ENCODE measurements at regions not wholly inside any gene's neighbourhood (a gene's known extent, or its start where the extent isn't known, plus 50 kb on each side); places are given as distances from the start of the nearest gene placed in this dataset.

DNA sequence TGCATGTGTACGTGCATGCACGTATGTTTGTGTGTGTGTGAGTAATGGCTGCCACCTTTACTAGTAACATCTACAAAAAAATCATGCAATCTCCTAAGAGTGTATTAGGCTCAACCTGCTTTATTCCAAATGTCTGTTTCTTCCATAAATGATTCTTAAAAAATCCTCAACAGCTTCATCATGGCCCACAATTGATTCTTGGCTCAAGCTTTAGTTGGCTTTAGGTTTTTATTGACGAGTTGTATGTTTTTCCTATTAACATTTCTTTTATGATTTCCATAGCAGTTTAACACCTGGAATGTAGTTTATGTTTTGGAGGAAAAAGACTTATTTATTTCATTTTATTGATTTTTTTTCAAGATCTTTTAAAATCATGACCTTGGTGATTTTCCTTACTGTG, 121.9 kb upstream of the RAB18 start:
- DNase-seq (ENCODE audit: low read depth, low spot score), result no peak
- Histone ChIP-seq H3K79me2 (ENCODE audit: control insufficient read depth, insufficient read depth, low read length) (no peaks in the 10 kb centered on the region), H3K4me1 (ENCODE audit: control insufficient read depth, insufficient read depth, low read length) (no peaks in the 10 kb centered on the region), H3K4me3 (no peak overlapping the region), H3K27ac (ENCODE audit: control insufficient read depth, insufficient read depth) (no peak overlapping the region), H3K4me2 (ENCODE audit: control insufficient read depth, insufficient read depth) (no peak overlapping the region), H3K9me3 (replicated peaks; ENCODE audit: control insufficient read depth, insufficient read depth, low read length) (no peaks in the 10 kb centered on the region), H3K27me3 (replicated peaks in 1 of 2; ENCODE audit: control insufficient read depth in 2 of 2, insufficient read depth in 2 of 2, low read length in 1 of 2) (no peaks in the 10 kb centered on the region), H3K9ac (ENCODE audit: control insufficient read depth, insufficient read depth, low read length) (no peak overlapping the region), H2AFZ (ENCODE audit: control insufficient read depth, low read depth, low read length) (no peak overlapping the region), H4K20me1 (ENCODE audit: control insufficient read depth, insufficient read depth) (no peaks in the 10 kb centered on the region), H3K36me3 (ENCODE audit: control insufficient read depth in 2 of 2, insufficient read depth in 2 of 2, low read length in 1 of 2) (no peaks in the 10 kb centered on the region)
- in situ Hi-C loops (cut with MboI), result no loop called here
- TF ChIP-seq, protein P1, sequence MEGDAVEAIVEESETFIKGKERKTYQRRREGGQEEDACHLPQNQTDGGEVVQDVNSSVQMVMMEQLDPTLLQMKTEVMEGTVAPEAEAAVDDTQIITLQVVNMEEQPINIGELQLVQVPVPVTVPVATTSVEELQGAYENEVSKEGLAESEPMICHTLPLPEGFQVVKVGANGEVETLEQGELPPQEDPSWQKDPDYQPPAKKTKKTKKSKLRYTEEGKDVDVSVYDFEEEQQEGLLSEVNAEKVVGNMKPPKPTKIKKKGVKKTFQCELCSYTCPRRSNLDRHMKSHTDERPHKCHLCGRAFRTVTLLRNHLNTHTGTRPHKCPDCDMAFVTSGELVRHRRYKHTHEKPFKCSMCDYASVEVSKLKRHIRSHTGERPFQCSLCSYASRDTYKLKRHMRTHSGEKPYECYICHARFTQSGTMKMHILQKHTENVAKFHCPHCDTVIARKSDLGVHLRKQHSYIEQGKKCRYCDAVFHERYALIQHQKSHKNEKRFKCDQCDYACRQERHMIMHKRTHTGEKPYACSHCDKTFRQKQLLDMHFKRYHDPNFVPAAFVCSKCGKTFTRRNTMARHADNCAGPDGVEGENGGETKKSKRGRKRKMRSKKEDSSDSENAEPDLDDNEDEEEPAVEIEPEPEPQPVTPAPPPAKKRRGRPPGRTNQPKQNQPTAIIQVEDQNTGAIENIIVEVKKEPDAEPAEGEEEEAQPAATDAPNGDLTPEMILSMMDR (IDR thresholded peaks at IDR 0.05 in 2 of 3, conservative IDR thresholded peaks at IDR 0.05 in 1 of 3; ENCODE audit: control insufficient read depth in 2 of 3, extremely low read depth in 1 of 3, insufficient read depth in 1 of 3, low read depth in 3 of 3, low read length in 3 of 3), result no peak
- TF ChIP-seq RB1 (IDR thresholded peaks at IDR 0.05; ENCODE audit: borderline replicate concordance), result no peak
- no peak for TF ChIP-seq MTA3 (IDR thresholded peaks at IDR 0.05; ENCODE audit: borderline replicate concordance, low read length)
- TF ChIP-seq WRNIP1 (IDR thresholded peaks at IDR 0.05; ENCODE audit: borderline replicate concordance, low read depth, low read length), result no peak
- TF ChIP-seq NRF1 (conservative IDR thresholded peaks at IDR 0.05; ENCODE audit: low read depth, low read length), result no peak
- TF ChIP-seq ZBED1 (IDR thresholded peaks at IDR 0.05; ENCODE audit: borderline replicate concordance), result no peak
- TF ChIP-seq POLR2AphosphoS2 (IDR thresholded peaks at IDR 0.05; ENCODE audit: low read depth, low read length), result no peak
- TF ChIP-seq BCL11A (IDR thresholded peaks at IDR 0.05; ENCODE audit: low read depth, low read length), result no peak
- TF ChIP-seq ETV6 (conservative IDR thresholded peaks at IDR 0.05 in 1 of 2, IDR thresholded peaks at IDR 0.05 in 1 of 2; ENCODE audit: borderline replicate concordance in 1 of 2, low read depth in 1 of 2), result no peak
- TF ChIP-seq EZH2 (IDR thresholded peaks at IDR 0.05; ENCODE audit: borderline replicate concordance, control insufficient read depth, low read depth, low read length), result no peak
- TF ChIP-seq PML (IDR thresholded peaks at IDR 0.05; ENCODE audit: low read length), result no peak
- TF ChIP-seq, protein P2, sequence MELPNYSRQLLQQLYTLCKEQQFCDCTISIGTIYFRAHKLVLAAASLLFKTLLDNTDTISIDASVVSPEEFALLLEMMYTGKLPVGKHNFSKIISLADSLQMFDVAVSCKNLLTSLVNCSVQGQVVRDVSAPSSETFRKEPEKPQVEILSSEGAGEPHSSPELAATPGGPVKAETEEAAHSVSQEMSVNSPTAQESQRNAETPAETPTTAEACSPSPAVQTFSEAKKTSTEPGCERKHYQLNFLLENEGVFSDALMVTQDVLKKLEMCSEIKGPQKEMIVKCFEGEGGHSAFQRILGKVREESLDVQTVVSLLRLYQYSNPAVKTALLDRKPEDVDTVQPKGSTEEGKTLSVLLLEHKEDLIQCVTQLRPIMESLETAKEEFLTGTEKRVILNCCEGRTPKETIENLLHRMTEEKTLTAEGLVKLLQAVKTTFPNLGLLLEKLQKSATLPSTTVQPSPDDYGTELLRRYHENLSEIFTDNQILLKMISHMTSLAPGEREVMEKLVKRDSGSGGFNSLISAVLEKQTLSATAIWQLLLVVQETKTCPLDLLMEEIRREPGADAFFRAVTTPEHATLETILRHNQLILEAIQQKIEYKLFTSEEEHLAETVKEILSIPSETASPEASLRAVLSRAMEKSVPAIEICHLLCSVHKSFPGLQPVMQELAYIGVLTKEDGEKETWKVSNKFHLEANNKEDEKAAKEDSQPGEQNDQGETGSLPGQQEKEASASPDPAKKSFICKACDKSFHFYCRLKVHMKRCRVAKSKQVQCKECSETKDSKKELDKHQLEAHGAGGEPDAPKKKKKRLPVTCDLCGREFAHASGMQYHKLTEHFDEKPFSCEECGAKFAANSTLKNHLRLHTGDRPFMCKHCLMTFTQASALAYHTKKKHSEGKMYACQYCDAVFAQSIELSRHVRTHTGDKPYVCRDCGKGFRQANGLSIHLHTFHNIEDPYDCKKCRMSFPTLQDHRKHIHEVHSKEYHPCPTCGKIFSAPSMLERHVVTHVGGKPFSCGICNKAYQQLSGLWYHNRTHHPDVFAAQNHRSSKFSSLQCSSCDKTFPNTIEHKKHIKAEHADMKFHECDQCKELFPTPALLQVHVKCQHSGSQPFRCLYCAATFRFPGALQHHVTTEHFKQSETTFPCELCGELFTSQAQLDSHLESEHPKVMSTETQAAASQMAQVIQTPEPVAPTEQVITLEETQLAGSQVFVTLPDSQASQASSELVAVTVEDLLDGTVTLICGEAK (IDR thresholded peaks at IDR 0.05; ENCODE audit: borderline replicate concordance), result no peak
- TF ChIP-seq NR2C1 (IDR thresholded peaks at IDR 0.05), result no peak
- no peak for TF ChIP-seq EGR1 (IDR thresholded peaks at IDR 0.05; ENCODE audit: borderline replicate concordance in 1 of 2, low read depth in 2 of 2, low read length in 2 of 2)
- TF ChIP-seq ZNF274 (IDR thresholded peaks at IDR 0.05; ENCODE audit: insufficient read depth, insufficient read length), result no peak
- no peak for TF ChIP-seq POLR2A (IDR thresholded peaks at IDR 0.05; ENCODE audit: low read depth, low read length)
- POLR2A ChIA-PET, result no interaction called here
- SMC1A ChIA-PET (ENCODE audit: uncharacterized antibody, unreplicated experiment), result no interaction called here
- CTCF ChIA-PET, result no interaction called here
- no peak for ATAC-seq
- intact Hi-C loops (cut with micrococcal nuclease; ENCODE audit: unreplicated experiment), result no loop called here
- RAD21 ChIA-PET (ENCODE audit: unreplicated experiment), result no interaction called here
- no peak for FAIRE-seq
- BruUV-seq (replicated peaks), result no TSS peak
- 34% methylated on average over 3 of the region's 3 CpGs for WGBS (ENCODE audit: insufficient coverage, insufficient replicate concordance, low lambda C conversion rate, missing lambda C conversion rate)
